SHP77 treated with DMSO at 0.1 percent for 48 hours (cell line): ENCODE measurements at regions not wholly inside any gene's neighbourhood (a gene's known extent, or its start where the extent isn't known, plus 50 kb on each side); places are given as distances from the start of the nearest gene placed in this dataset.

Source experiments
- DNase-seq: peaks from one replicate; lab custom pipeline; 2025; lab: John Stamatoyannopoulos, UW

- DNase-seq, result no peak
These were observed 280.5 kb upstream of the JAG1 start for GRCh38 chr20:10954137-10954840.

- DNase-seq, result no peak
These were observed 281.2 kb upstream of the JAG1 start for GRCh38 chr20:10954908-10955580.

- no peak for DNase-seq
These were observed 284.5 kb upstream of the JAG1 start for GRCh38 chr20:10958279-10958678.

GRCh38 chr20:10960416-10960815, 286.6 kb upstream of the JAG1 start:
- no peak for DNase-seq

GRCh38 chr20:10961651-10962288, 288.0 kb upstream of the JAG1 start:
- peak; percentile 51 for DNase-seq

- DNase-seq, result no peak
These were observed 289.1 kb upstream of the JAG1 start for GRCh38 chr20:10962937-10963336.

GRCh38 chr20:10963717-10964266, 290.0 kb upstream of the JAG1 start:
- DNase-seq, result no peak

- no peak for DNase-seq
These were observed 292.2 kb upstream of the JAG1 start for GRCh38 chr20:10965936-10966470.

- no peak for DNase-seq
These were observed 296.3 kb upstream of the JAG1 start for GRCh38 chr20:10970109-10970508.

- no peak for DNase-seq
These were observed 297.3 kb upstream of the JAG1 start for GRCh38 chr20:10971096-10971495.

- no peak for DNase-seq
These were observed 298.5 kb upstream of the JAG1 start for GRCh38 chr20:10972219-10972860.

- no peak for DNase-seq
These were observed 302.3 kb upstream of the JAG1 start for GRCh38 chr20:10976051-10976450.

GRCh38 chr20:10978019-10978702, 304.4 kb upstream of the JAG1 start:
- DNase-seq, result no peak

- no peak for DNase-seq
These were observed 304.9 kb upstream of the JAG1 start for GRCh38 chr20:10978713-10979112.

GRCh38 chr20:10982692-10983091, 308.9 kb upstream of the JAG1 start:
- no peak for DNase-seq

GRCh38 chr20:10984294-10984693, 310.5 kb upstream of the JAG1 start:
- DNase-seq, result no peak

GRCh38 chr20:10984913-10985312, 311.1 kb upstream of the JAG1 start:
- DNase-seq, result no peak

GRCh38 chr20:10985536-10985935, 311.7 kb upstream of the JAG1 start:
- DNase-seq, result no peak

- no peak for DNase-seq
These were observed 312.8 kb upstream of the JAG1 start for GRCh38 chr20:10986586-10986985.

- DNase-seq, result no peak
These were observed 314.0 kb upstream of the JAG1 start for GRCh38 chr20:10987651-10988383.
